SK-N-SH treated with all-trans-retinoic acid at 6 μM for 48 hours (cell line): ENCODE measurements at regions not wholly inside any gene's neighbourhood (a gene's known extent, or its start where the extent isn't known, plus 50 kb on each side); places are given as distances from the start of the nearest gene placed in this dataset.

ENCODE experiments used
- ATAC-seq: fragments of 200-7000 bp; cut with Tn5 transposase; 3 replicates; pipeline ENCODE4 v1.9.1; 2020; ENCODE audit warnings: mild to moderate bottlenecking, moderate library complexity
- ARNTL ChIP-seq: fragments of 450-650 bp; formaldehyde crosslinking; IDR thresholded peaks from 2 replicates; pipeline ENCODE4 v1.5.0; 2020; ENCODE audit warnings: low read depth, mild to moderate bottlenecking, moderate library complexity, borderline replicate concordance
- BACH2 ChIP-seq: fragments of 250-450 bp; sonication (Bioruptor Pico); IDR thresholded peaks from 2 replicates; pipeline ENCODE4 v1.9.0; 2021; ENCODE audit warnings: mild to moderate bottlenecking, borderline replicate concordance
- CSDC2 ChIP-seq: fragments of 250-450 bp; sonication (Bioruptor Pico); IDR thresholded peaks from 2 replicates; pipeline ENCODE4 v1.5.0; 2020; ENCODE audit warnings: mild to moderate bottlenecking, moderate library complexity
- CSRNP3 ChIP-seq: fragments of 250-450 bp; sonication (Bioruptor Pico); IDR thresholded peaks from 2 replicates; pipeline ENCODE4 v1.5.1; 2021; ENCODE audit warnings: mild to moderate bottlenecking, moderate library complexity
- ESRRG ChIP-seq: fragments of 250-450 bp; sonication (Bioruptor Pico); IDR thresholded peaks from 2 replicates; pipeline ENCODE4 v1.6.1; 2021; ENCODE audit warnings: mild to moderate bottlenecking
- ISL1 ChIP-seq: fragments of 250-450 bp; sonication (Bioruptor Pico); IDR thresholded peaks from 2 replicates; pipeline ENCODE4 v2.1.2; 2022; ENCODE audit warnings: mild to moderate bottlenecking, moderate library complexity
- PPARA ChIP-seq: fragments of 250-450 bp; sonication (Bioruptor Pico); IDR thresholded peaks from 2 replicates; pipeline ENCODE4 v1.5.0; 2020; ENCODE audit warnings: mild to moderate bottlenecking, borderline replicate concordance
- RARB ChIP-seq: fragments of 250-450 bp; sonication (Bioruptor Pico); IDR thresholded peaks from 2 replicates; pipeline ENCODE4 v1.8.0; 2021; ENCODE audit warnings: mild to moderate bottlenecking, moderate library complexity
- SNAI2 ChIP-seq: fragments of 250-450 bp; sonication (Bioruptor Pico); IDR thresholded peaks from 2 replicates; pipeline ENCODE4 v1.5.0; 2020; ENCODE audit warnings: mild to moderate bottlenecking, moderate library complexity
- TCF4 ChIP-seq: fragments of 250-450 bp; sonication (Bioruptor Pico); IDR thresholded peaks from 2 replicates; pipeline ENCODE4 v1.8.0; 2021; ENCODE audit warnings: mild to moderate bottlenecking, moderate library complexity, borderline replicate concordance
- TSHZ2 ChIP-seq: fragments of 250-450 bp; sonication (Bioruptor Pico); IDR thresholded peaks from 2 replicates; pipeline ENCODE4 v1.5.0; 2020; ENCODE audit warnings: mild to moderate bottlenecking, moderate library complexity
- ZC3H10 ChIP-seq: fragments of 250-450 bp; sonication (Bioruptor Pico); IDR thresholded peaks from 2 replicates; pipeline ENCODE4 v1.5.1; 2021; ENCODE audit warnings: mild to moderate bottlenecking, moderate library complexity
- ZFP3 ChIP-seq: fragments of 250-450 bp; sonication (Bioruptor Pico); IDR thresholded peaks from 2 replicates; pipeline ENCODE4 v1.5.0; 2020; ENCODE audit warnings: mild to moderate bottlenecking, moderate library complexity
- ZFP30 ChIP-seq: fragments of 450-650 bp; formaldehyde crosslinking; IDR thresholded peaks from 2 replicates; pipeline ENCODE4 v1.5.0; 2022; ENCODE audit warnings: mild to moderate bottlenecking, moderate library complexity
- ZNF565 ChIP-seq: fragments of 450-650 bp; formaldehyde crosslinking; conservative IDR thresholded peaks from 2 replicates; pipeline ENCODE4 v1.5.0; 2020; ENCODE audit warnings: low read depth, mild to moderate bottlenecking, moderate library complexity
- ZNF70 ChIP-seq: fragments of 450-650 bp; formaldehyde crosslinking; IDR thresholded peaks from 2 replicates; pipeline ENCODE4 v1.5.0; 2020; ENCODE audit warnings: mild to moderate bottlenecking, moderate library complexity
- ZNF8 ChIP-seq: fragments of 450-650 bp; formaldehyde crosslinking; IDR thresholded peaks from 2 replicates; pipeline ENCODE4 v1.5.0; 2020; ENCODE audit warnings: mild to moderate bottlenecking, moderate library complexity
- TF ChIP-seq, protein P1 (sequence below): fragments of 250-450 bp; sonication (Bioruptor Pico); IDR thresholded peaks from 2 replicates; pipeline ENCODE4 v1.8.0; 2020; ENCODE audit warnings: mild to moderate bottlenecking, moderate library complexity, borderline replicate concordance
- TF ChIP-seq, protein P2 (sequence below): fragments of 250-450 bp; sonication (Bioruptor Pico); IDR thresholded peaks from 2 replicates; pipeline ENCODE4 v1.8.0; 2021; ENCODE audit warnings: low read depth, mild to moderate bottlenecking, moderate library complexity, borderline replicate concordance

GRCh38 chr13:83958531-83958930, 76.3 kb upstream of the SLITRK1 start (continued):
- TF ChIP-seq, protein P1, sequence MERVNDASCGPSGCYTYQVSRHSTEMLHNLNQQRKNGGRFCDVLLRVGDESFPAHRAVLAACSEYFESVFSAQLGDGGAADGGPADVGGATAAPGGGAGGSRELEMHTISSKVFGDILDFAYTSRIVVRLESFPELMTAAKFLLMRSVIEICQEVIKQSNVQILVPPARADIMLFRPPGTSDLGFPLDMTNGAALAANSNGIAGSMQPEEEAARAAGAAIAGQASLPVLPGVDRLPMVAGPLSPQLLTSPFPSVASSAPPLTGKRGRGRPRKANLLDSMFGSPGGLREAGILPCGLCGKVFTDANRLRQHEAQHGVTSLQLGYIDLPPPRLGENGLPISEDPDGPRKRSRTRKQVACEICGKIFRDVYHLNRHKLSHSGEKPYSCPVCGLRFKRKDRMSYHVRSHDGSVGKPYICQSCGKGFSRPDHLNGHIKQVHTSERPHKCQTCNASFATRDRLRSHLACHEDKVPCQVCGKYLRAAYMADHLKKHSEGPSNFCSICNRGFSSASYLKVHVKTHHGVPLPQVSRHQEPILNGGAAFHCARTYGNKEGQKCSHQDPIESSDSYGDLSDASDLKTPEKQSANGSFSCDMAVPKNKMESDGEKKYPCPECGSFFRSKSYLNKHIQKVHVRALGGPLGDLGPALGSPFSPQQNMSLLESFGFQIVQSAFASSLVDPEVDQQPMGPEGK (CRISPR knock-in tag): no peak
- TF ChIP-seq ZFP3 (CRISPR knock-in tag): no peak
- no peak for TF ChIP-seq RARB (CRISPR knock-in tag)
- TF ChIP-seq TSHZ2 (CRISPR knock-in tag): no peak

- TF ChIP-seq RARB (CRISPR knock-in tag) (no peak), CSRNP3 (CRISPR knock-in tag) (no peak), ZC3H10 (CRISPR knock-in tag) (no peak), BACH2 (no peak), TCF4 (CRISPR knock-in tag) (no peak), PPARA (no peak), TSHZ2 (CRISPR knock-in tag) (no peak), ZFP3 (CRISPR knock-in tag) (no peak), ISL1 (no peak), ZNF8 (no peak), CSDC2 (no peak), ZNF565 (CRISPR knock-in tag) (no peak)
- TF ChIP-seq, protein P2, sequence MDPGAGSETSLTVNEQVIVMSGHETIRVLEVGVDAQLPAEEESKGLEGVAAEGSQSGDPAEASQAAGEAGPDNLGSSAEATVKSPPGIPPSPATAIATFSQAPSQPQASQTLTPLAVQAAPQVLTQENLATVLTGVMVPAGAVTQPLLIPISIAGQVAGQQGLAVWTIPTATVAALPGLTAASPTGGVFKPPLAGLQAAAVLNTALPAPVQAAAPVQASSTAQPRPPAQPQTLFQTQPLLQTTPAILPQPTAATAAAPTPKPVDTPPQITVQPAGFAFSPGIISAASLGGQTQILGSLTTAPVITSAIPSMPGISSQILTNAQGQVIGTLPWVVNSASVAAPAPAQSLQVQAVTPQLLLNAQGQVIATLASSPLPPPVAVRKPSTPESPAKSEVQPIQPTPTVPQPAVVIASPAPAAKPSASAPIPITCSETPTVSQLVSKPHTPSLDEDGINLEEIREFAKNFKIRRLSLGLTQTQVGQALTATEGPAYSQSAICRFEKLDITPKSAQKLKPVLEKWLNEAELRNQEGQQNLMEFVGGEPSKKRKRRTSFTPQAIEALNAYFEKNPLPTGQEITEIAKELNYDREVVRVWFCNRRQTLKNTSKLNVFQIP (CRISPR knock-in tag): no peak
- TF ChIP-seq, protein P1 (CRISPR knock-in tag): no peak
- ATAC-seq: no peak
These were observed 72.7 kb upstream of the SLITRK1 start for GRCh38 chr13:83955011-83955410.

DNA sequence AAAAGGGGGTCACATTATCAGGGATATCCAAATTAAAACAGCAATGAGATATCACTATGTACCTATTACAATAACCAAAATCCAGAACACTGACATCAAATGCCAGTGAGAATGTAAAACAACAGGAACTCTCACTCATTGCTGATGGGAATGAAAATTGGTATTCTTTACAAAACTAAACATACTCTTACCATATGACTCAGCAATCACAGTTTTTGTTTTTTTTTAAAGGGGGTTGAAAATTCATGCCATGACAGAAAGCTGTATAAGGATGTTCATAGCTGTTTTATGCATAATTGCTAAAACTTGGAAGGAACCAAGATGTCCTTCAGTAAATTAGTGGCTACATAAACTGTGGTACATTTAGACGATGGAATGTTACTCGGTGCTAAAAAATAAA, 71.6 kb upstream of the SLITRK1 start:
- ATAC-seq: no peak

More for the DNA sequence above, 71.6 kb upstream of the SLITRK1 start:
- no peak for TF ChIP-seq ZFP3 (CRISPR knock-in tag)
- no peak for TF ChIP-seq TCF4 (CRISPR knock-in tag)
- no peak for TF ChIP-seq ISL1
- TF ChIP-seq SNAI2 (CRISPR knock-in tag): no peak
- no peak for TF ChIP-seq ZC3H10 (CRISPR knock-in tag)
- TF ChIP-seq ZNF70 (CRISPR knock-in tag): no peak
- TF ChIP-seq CSDC2: no peak
- TF ChIP-seq PPARA: no peak
- TF ChIP-seq ZNF8: no peak
- TF ChIP-seq TSHZ2 (CRISPR knock-in tag): no peak
- TF ChIP-seq RARB (CRISPR knock-in tag): no peak
- no peak for TF ChIP-seq CSRNP3 (CRISPR knock-in tag)
- TF ChIP-seq ARNTL (CRISPR knock-in tag): no peak
- TF ChIP-seq ZFP30 (CRISPR knock-in tag): no peak
- no peak for TF ChIP-seq ESRRG (CRISPR knock-in tag)
